NB4 (cell line): ENCODE measurements at regions not wholly inside any gene's neighbourhood (a gene's known extent, or its start where the extent isn't known, plus 50 kb on each side); places are given as distances from the start of the nearest gene placed in this dataset.

Source experiments
- DNase-seq: peaks from one replicate; pipeline ENCODE4 v3.0.0; 2010; ENCODE audit warnings: low read depth
- H3K4me3 ChIP-seq: one replicate; pipeline ENCODE4 v1.5.1; 2011; ENCODE audit warnings: mild to moderate bottlenecking, low read depth, low read length, moderate library complexity
- CTCF ChIP-seq: IDR thresholded peaks from one replicate; pipeline ENCODE4 v1.5.1; 2012; ENCODE audit warnings: low read depth, low read length
- MYC ChIP-seq: IDR thresholded peaks from 2 replicates; pipeline ENCODE4 v1.6.1; 2011; ENCODE audit warnings: low read depth, low read length
- POLR2A ChIP-seq: IDR thresholded peaks from 2 replicates; pipeline ENCODE4 v1.6.1; 2011; ENCODE audit warnings: mild to moderate bottlenecking; ENCODE audit not compliant: insufficient read length; ENCODE audit errors: extremely low read depth
- TF ChIP-seq, protein P1 (sequence below): IDR thresholded peaks from 2 replicates; pipeline ENCODE4 v1.6.1; 2011; ENCODE audit warnings: low read depth, low read length

DNA sequence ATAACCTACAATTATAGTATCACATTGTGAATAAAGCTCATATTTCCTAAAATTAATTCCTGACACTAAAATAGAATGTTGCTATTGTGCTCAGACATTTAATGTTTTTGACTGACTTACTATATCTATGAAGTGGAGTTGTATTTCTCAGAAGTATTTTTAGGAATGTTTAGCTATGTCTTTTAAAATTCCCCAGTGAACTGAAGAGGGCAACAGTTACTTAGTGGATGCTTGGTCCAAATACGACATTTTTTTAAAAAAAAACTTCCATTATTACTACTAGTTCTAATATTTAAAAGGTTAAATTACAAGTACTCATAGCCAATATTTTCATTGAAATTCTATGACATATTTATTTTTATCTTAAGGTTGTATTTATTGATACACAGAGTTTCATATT, 460.2 kb downstream of the COL12A1 start:
- TF ChIP-seq, protein P1, sequence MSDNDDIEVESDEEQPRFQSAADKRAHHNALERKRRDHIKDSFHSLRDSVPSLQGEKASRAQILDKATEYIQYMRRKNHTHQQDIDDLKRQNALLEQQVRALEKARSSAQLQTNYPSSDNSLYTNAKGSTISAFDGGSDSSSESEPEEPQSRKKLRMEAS = no peak
- no peak for TF ChIP-seq CTCF
- TF ChIP-seq MYC = no peak
- TF ChIP-seq POLR2A = no peak
- DNase-seq = no peak
- no peak overlapping the region for H3K4me3 ChIP-seq

DNA sequence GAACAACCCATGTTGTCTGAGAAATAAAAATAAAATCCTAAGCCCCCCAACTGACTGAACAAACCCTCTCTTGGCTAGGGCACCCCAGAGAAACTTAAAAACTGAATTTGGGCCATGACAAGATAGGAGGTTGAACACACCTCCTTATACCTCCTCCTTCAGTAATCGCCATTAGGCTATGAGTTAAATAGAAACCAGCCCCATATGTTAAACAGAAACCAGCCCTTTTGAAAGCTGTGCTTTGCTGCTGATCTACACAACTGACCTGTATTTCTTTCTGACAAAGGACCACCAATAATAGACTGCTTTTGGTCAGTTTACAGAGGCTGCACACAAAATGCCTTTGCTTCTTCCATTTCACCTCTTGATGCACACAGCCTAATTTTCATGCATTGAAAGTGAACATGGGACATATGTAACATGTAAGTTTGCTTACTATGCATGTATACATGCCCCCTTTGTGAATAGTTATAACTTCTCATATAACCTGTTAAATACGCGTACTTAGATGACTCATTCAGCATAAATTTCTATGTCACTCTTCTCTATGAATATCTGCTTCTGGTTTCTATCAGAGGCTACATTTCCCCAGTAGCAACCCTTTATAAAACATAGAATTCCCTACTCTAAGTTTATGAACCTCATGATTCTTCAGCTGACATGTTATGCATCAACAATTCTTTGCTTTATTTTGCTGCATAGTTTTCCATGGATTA, 462.9 kb downstream of the COL12A1 start:
- no peak overlapping the region for H3K4me3 ChIP-seq
- TF ChIP-seq MYC = no peak
- TF ChIP-seq CTCF = no peak
- no peak for TF ChIP-seq POLR2A
- TF ChIP-seq, protein P1 = no peak
- no peak for DNase-seq

DNA sequence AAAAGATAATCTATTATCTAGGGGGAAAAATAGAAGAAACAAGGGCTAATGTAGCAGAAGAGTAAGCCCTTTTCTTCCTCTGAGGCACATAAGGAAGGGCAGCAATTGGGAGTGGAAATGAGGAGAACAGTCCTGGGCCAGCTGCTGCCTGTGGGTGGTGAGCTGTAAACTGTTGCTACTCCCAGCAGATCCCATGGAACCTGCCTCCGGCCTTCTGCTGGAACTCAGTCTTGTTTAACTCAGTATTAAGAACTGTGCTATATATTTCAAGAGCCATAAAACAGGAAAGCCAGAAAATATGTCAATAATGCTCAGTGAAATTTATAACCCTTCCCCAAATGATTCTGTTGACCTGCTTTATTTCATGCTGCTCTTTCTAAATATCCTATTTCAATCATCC, 464.2 kb downstream of the COL12A1 start:
- DNase-seq = no peak
- TF ChIP-seq POLR2A (no peak), MYC (no peak), CTCF (no peak)
- TF ChIP-seq, protein P1 = no peak
- no peak overlapping the region for H3K4me3 ChIP-seq

DNA sequence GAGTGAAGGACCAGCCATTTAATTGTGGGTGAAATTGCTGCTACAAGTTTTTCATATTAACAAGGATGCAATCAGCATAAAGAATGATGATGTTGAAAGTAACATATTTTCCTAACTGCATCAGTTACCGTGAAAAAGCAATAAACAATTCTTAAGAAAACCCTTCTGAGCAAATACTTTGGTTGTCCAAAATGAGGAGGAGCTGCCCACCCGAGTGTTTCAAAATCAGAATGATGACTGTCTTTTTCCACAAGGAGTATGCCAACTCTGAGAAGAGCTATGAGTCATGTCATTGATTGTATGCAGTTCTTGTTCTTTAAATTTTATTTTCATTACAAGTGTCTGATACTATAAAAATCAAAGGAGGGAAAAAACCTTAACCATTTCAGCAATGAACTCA, 470.5 kb downstream of the COL12A1 start:
- TF ChIP-seq CTCF = no peak
- TF ChIP-seq MYC = no peak
- no peak for TF ChIP-seq POLR2A
- TF ChIP-seq, protein P1 = no peak
- no peak for DNase-seq

DNA sequence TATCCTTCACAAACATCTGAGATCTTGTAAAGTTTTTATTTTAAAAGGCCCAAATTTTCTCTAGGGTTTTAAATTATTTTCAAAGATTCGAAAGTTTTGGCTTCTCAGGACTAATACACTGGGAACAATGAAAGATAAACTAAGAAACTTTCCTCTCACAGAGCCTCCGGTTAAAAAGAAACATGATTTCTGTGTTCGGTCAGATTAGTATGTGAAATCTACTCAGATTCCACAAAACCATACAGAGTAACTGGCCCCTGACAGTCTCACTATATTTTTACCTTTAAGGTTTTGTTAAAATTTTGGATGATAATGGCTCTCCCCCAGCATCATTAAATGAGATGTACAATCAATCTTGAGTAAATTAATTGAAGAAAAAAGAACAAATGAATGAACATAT, 471.0 kb downstream of the COL12A1 start:
- TF ChIP-seq MYC = no peak
- TF ChIP-seq POLR2A = no peak
- TF ChIP-seq, protein P1 = no peak
- no peak for TF ChIP-seq CTCF
- H3K4me3 ChIP-seq = no peak overlapping the region
- DNase-seq = no peak

More for the DNA sequence above, 470.5 kb downstream of the COL12A1 start:
- H3K4me3 ChIP-seq = no peak overlapping the region
